GM12891 (cell line): ENCODE measurements at regions not wholly inside any gene's neighbourhood (a gene's known extent, or its start where the extent isn't known, plus 50 kb on each side); places are given as distances from the start of the nearest gene placed in this dataset.

Experiments
- PAX5 ChIP-seq: IDR thresholded peaks from 2 replicates; pipeline ENCODE4 v1.6.1; 2011; ENCODE audit warnings: low read length, moderate library complexity, mild to moderate bottlenecking; ENCODE audit not compliant: insufficient read depth, severe bottlenecking
- POLR2A ChIP-seq: IDR thresholded peaks from 2 replicates; pipeline ENCODE4 v1.6.1; 2011; ENCODE audit warnings: low read depth, low read length, control low read depth
- POLR2AphosphoS5 ChIP-seq: IDR thresholded peaks from 2 replicates; pipeline ENCODE4 v1.6.1; 2011; ENCODE audit warnings: low read depth, low read length, control low read depth
- POU2F2 ChIP-seq: IDR thresholded peaks from 2 replicates; pipeline ENCODE4 v1.6.1; 2011; ENCODE audit warnings: low read depth, mild to moderate bottlenecking, control low read depth, low read length, moderate library complexity
- SPI1 ChIP-seq: IDR thresholded peaks from 2 replicates; pipeline ENCODE4 v1.6.1; 2011; ENCODE audit warnings: low read depth, low read length, control low read depth
- TAF1 ChIP-seq: IDR thresholded peaks from 2 replicates; pipeline ENCODE4 v1.6.1; 2011; ENCODE audit warnings: low read depth, low read length, control low read depth

DNA sequence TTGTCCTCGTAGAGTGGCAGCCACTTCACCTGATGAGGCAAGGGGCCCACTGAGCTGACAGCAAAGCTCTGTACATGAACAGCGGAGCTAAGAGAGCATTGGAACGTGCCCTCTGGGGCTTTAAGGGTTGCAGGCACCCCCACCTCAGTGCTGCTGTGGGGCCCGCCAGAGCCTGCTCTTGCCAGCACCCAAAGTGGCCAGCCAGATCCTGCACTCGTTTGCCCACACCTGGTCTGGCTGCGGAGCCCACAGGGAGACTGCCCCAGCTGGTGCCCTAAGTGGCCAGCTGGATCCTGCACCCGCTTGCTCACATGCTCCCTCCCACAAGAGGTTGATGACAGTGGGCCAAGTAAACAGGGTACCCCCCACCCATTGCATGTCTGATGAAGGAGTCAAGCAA is 783.4 kb upstream of the MIR17HG start:
- TF ChIP-seq TAF1, result no peak
- TF ChIP-seq POLR2A, result no peak
- TF ChIP-seq POLR2AphosphoS5, result no peak
- no peak for TF ChIP-seq SPI1
- TF ChIP-seq POU2F2, result no peak
- TF ChIP-seq PAX5, result no peak
